Nephron (organoid): ENCODE measurements at regions not wholly inside any gene's neighbourhood (a gene's known extent, or its start where the extent isn't known, plus 50 kb on each side); places are given as distances from the start of the nearest gene placed in this dataset.
"Not testable (repeated sequence)": the region's sequence is repeated elsewhere in the genome, so short reads cannot be mapped to it uniquely, and the experiment has no call there.

Experiments used
- H3K27ac Mint-ChIP-seq, 3 experiments: 2 replicates each; pipeline ENCODE4 v1.8.0; 2020; ENCODE audit warnings: mixed read lengths in 3 of 3, mild to moderate bottlenecking in 2 of 3, moderate library complexity in 1 of 3
- H3K27me3 Mint-ChIP-seq: 2 replicates; pipeline ENCODE4 v1.8.0; 2021; ENCODE audit warnings: low read depth, mild to moderate bottlenecking, moderate library complexity, mixed read lengths
- H3K36me3 Mint-ChIP-seq: 2 replicates; pipeline ENCODE4 v1.8.0; 2020; ENCODE audit warnings: low read depth, mixed read lengths
- H3K4me1 Mint-ChIP-seq: 2 replicates; pipeline ENCODE4 v1.8.0; 2020; ENCODE audit warnings: mixed read lengths
- H3K4me3 Mint-ChIP-seq, 3 experiments: 2 replicates each; pipeline ENCODE4 v1.8.0; 2020; ENCODE audit warnings: mild to moderate bottlenecking in 3 of 3, mixed read lengths in 3 of 3, moderate library complexity in 2 of 3
- H3K9me3 Mint-ChIP-seq: 2 replicates; pipeline ENCODE4 v1.8.0; 2020; ENCODE audit warnings: mixed read lengths
- CTCF ChIP-seq, 3 experiments: fragments of 200-600 bp; sonication (generic); IDR thresholded peaks; one replicate each; pipeline ENCODE4 v1.5.0; 2021; ENCODE audit warnings: antibody characterized with exemption in 3 of 3; ENCODE audit not compliant: unreplicated experiment in 3 of 3

GRCh38 chr3:118151164-118151563 lies 883.5 kb downstream of the IGSF11 start:
- Mint-ChIP-seq H3K27me3 (no peaks in the 10 kb centered on the region), H3K4me3 (no peak overlapping the region), H3K27ac (no peak overlapping the region), H3K9me3 (peaks cover 11% of the 10 kb centered on the region), H3K4me1 (no peaks in the 10 kb centered on the region), H3K36me3 (no peaks in the 10 kb centered on the region)
- TF ChIP-seq CTCF (IDR thresholded peaks at IDR 0.05; ENCODE audit: unreplicated experiment in 3 of 3) = no peak

GRCh38 chr3:118162627-118163588 lies 871.7 kb downstream of the IGSF11 start:
- not testable (repeated sequence) for H3K4me1 Mint-ChIP-seq, H3K36me3 Mint-ChIP-seq, H3K27ac Mint-ChIP-seq, H3K4me3 Mint-ChIP-seq, H3K27me3 Mint-ChIP-seq
- H3K9me3 Mint-ChIP-seq = peaks cover 16% of the 10 kb centered on the region

- Mint-ChIP-seq H3K4me1 (peaks cover 5% of the 10 kb centered on the region), H3K27ac (no peak overlapping the region), H3K9me3 (peaks cover 7% of the 10 kb centered on the region), H3K27me3 (no peaks in the 10 kb centered on the region), H3K4me3 (no peak overlapping the region), H3K36me3 (no peaks in the 10 kb centered on the region)
- TF ChIP-seq CTCF (IDR thresholded peaks at IDR 0.05; ENCODE audit: unreplicated experiment in 3 of 3) = no peak
Observed at GRCh38 chr3:118165413-118165812, 869.2 kb downstream of the IGSF11 start.

- no peak for TF ChIP-seq CTCF (IDR thresholded peaks at IDR 0.05; ENCODE audit: unreplicated experiment in 3 of 3)
- H3K9me3 Mint-ChIP-seq = peaks cover 6% of the 10 kb centered on the region
- no peak overlapping the region for H3K4me3 Mint-ChIP-seq
- no peaks in the 10 kb centered on the region for H3K27me3 Mint-ChIP-seq
- no peak overlapping the region for H3K27ac Mint-ChIP-seq
- H3K4me1 Mint-ChIP-seq = peaks cover 5% of the 10 kb centered on the region
- no peaks in the 10 kb centered on the region for H3K36me3 Mint-ChIP-seq
Observed at GRCh38 chr3:118167571-118167970, 867.1 kb downstream of the IGSF11 start.

- Mint-ChIP-seq H3K27me3 (no peaks in the 10 kb centered on the region), H3K9me3 (peaks cover 3% of the 10 kb centered on the region), H3K27ac (no peak overlapping the region), H3K36me3 (no peaks in the 10 kb centered on the region), H3K4me1 (peaks cover 5% of the 10 kb centered on the region), H3K4me3 (no peak overlapping the region)
- TF ChIP-seq CTCF (IDR thresholded peaks at IDR 0.05; ENCODE audit: unreplicated experiment in 3 of 3) = no peak
Observed at GRCh38 chr3:118168175-118168574, 866.5 kb downstream of the IGSF11 start.

- Mint-ChIP-seq H3K27me3 (no peaks in the 10 kb centered on the region), H3K4me1 (peaks cover 5% of the 10 kb centered on the region)
- no peak for TF ChIP-seq CTCF (IDR thresholded peaks at IDR 0.05; ENCODE audit: unreplicated experiment in 3 of 3)
Observed at GRCh38 chr3:118171236-118171852, 863.3 kb downstream of the IGSF11 start.

More at GRCh38 chr3:118171236-118171852, 863.3 kb downstream of the IGSF11 start:
- peaks cover 3% of the 10 kb centered on the region for H3K9me3 Mint-ChIP-seq
- H3K36me3 Mint-ChIP-seq = no peaks in the 10 kb centered on the region
- no peak overlapping the region for H3K27ac Mint-ChIP-seq
- no peak overlapping the region for H3K4me3 Mint-ChIP-seq
